Smooth muscle cell (in vitro differentiated cells): ENCODE measurements at regions not wholly inside any gene's neighbourhood (a gene's known extent, or its start where the extent isn't known, plus 50 kb on each side); places are given as distances from the start of the nearest gene placed in this dataset.

Source experiments
- DNase-seq: peaks from one replicate; lab custom pipeline; 2025; ENCODE audit not compliant: unreplicated experiment; lab: John Stamatoyannopoulos, UW
- H2AFZ ChIP-seq: fragments of 200-600 bp; sonication (generic); 2 replicates; pipeline ENCODE4 v1.6.0; 2016; ENCODE audit warnings: antibody characterized with exemption, low read depth, mild to moderate bottlenecking
- H3F3A ChIP-seq: fragments of 200-600 bp; sonication (generic); 2 replicates; pipeline ENCODE4 v1.6.0; 2017; ENCODE audit warnings: antibody characterized with exemption, low read depth
- H3K27ac ChIP-seq: fragments of 200-600 bp; sonication (generic); 2 replicates; pipeline ENCODE4 v1.5.1; 2016; ENCODE audit warnings: low read depth, mild to moderate bottlenecking
- H3K27me3 ChIP-seq: fragments of 200-600 bp; sonication (generic); 2 replicates; pipeline ENCODE4 v1.6.1; 2016; ENCODE audit warnings: low read depth, mild to moderate bottlenecking
- H3K36me3 ChIP-seq: fragments of 200-600 bp; sonication (generic); 2 replicates; pipeline ENCODE4 v1.5.1; 2016; ENCODE audit warnings: low read depth
- H3K4me1 ChIP-seq: fragments of 200-600 bp; sonication (generic); 2 replicates; pipeline ENCODE4 v1.5.1; 2016; ENCODE audit warnings: low read depth
- H3K4me2 ChIP-seq: fragments of 200-600 bp; sonication (generic); 2 replicates; pipeline ENCODE4 v1.6.0; 2016; ENCODE audit warnings: mild to moderate bottlenecking
- H3K4me3 ChIP-seq: fragments of 200-600 bp; sonication (generic); 2 replicates; pipeline ENCODE4 v1.5.1; 2016; ENCODE audit warnings: mild to moderate bottlenecking
- H3K79me2 ChIP-seq: fragments of 200-600 bp; sonication (generic); 2 replicates; pipeline ENCODE4 v1.6.0; 2016; ENCODE audit warnings: low read depth, mild to moderate bottlenecking
- H3K9ac ChIP-seq: fragments of 200-600 bp; sonication (generic); 2 replicates; pipeline ENCODE4 v1.6.0; 2016; ENCODE audit warnings: low read depth
- H3K9me3 ChIP-seq: fragments of 200-600 bp; sonication (generic); replicated peaks from 2 replicates; pipeline ENCODE4 v1.5.1; 2016; ENCODE audit warnings: low read depth
- H4K20me1 ChIP-seq: fragments of 200-600 bp; sonication (generic); 2 replicates; pipeline ENCODE4 v1.6.0; 2016; ENCODE audit warnings: low read depth
- CTCF ChIP-seq: fragments of 200-600 bp; sonication (generic); IDR thresholded peaks from 2 replicates; pipeline ENCODE4 v1.5.1; 2017; ENCODE audit warnings: borderline replicate concordance, mild to moderate bottlenecking, antibody characterized with exemption; ENCODE audit not compliant: insufficient read depth, poor library complexity, severe bottlenecking
- WGBS: methylation state at CpG from one replicate; pipeline ENCODE4 v1.1.7; 2016; ENCODE audit warnings: low lambda C conversion rate; 5-methylcytosine and 5-hydroxymethylcytosine counted together

GRCh38 chr13:47454986-47455385 lies 546.1 kb downstream of the SUCLA2 start:
- TF ChIP-seq CTCF: no peak
- H3K4me3 ChIP-seq: no peak overlapping the region
- H3K36me3 ChIP-seq: no peaks in the 10 kb centered on the region
- H3K27me3 ChIP-seq: no peaks in the 10 kb centered on the region
- DNase-seq: no peak
- peaks cover 5% of the 10 kb centered on the region for H3F3A ChIP-seq
- peak overlapping the region; percentile 6 for H2AFZ ChIP-seq
- no peak overlapping the region for H3K9ac ChIP-seq
- H3K4me2 ChIP-seq: peak overlapping the region; percentile 42
- no peaks in the 10 kb centered on the region for H3K9me3 ChIP-seq
- peaks cover 8% of the 10 kb centered on the region for H3K4me1 ChIP-seq
- H3K79me2 ChIP-seq: no peaks in the 10 kb centered on the region
- peak overlapping the region; percentile 44 for H3K27ac ChIP-seq
- 12% methylated on average over 3 of the region's 3 CpGs for WGBS
- H4K20me1 ChIP-seq: no peaks in the 10 kb centered on the region

GRCh38 chr13:47437406-47437805 lies 540.6 kb upstream of the HTR2A start:
- no peak for DNase-seq
- H2AFZ ChIP-seq: no peak overlapping the region
- WGBS: 12% methylated on average over 2 of the region's 2 CpGs

GRCh38 chr13:47433461-47434005 lies 536.7 kb upstream of the HTR2A start:
- Histone ChIP-seq H3K27me3 (no peaks in the 10 kb centered on the region), H3K27ac (no peak overlapping the region), H3K4me1 (peaks cover 8% of the 10 kb centered on the region), H3K79me2 (no peaks in the 10 kb centered on the region), H3K4me2 (peak overlapping the region; percentile 21), H3K36me3 (no peaks in the 10 kb centered on the region), H2AFZ (peak overlapping the region; percentile 16), H3K9me3 (no peaks in the 10 kb centered on the region), H3K4me3 (no peak overlapping the region), H4K20me1 (no peaks in the 10 kb centered on the region), H3F3A (peaks cover 7% of the 10 kb centered on the region), H3K9ac (no peak overlapping the region)
- WGBS: 61% methylated on average over 2 of the region's 2 CpGs
- DNase-seq: no peak
- no peak for TF ChIP-seq CTCF

More at GRCh38 chr13:47437406-47437805, 540.6 kb upstream of the HTR2A start:
- TF ChIP-seq CTCF: no peak
- H3K36me3 ChIP-seq: no peaks in the 10 kb centered on the region
- H3K27ac ChIP-seq: peak overlapping the region; percentile 78
- peak overlapping the region; percentile 35 for H3K9ac ChIP-seq
- H3K79me2 ChIP-seq: no peaks in the 10 kb centered on the region
- H3K27me3 ChIP-seq: no peaks in the 10 kb centered on the region
- peaks cover 8% of the 10 kb centered on the region for H3K4me1 ChIP-seq
- H3F3A ChIP-seq: peaks cover 7% of the 10 kb centered on the region
- no peaks in the 10 kb centered on the region for H4K20me1 ChIP-seq
- H3K4me3 ChIP-seq: no peak overlapping the region
- no peaks in the 10 kb centered on the region for H3K9me3 ChIP-seq
- H3K4me2 ChIP-seq: peak overlapping the region; percentile 75
